ENCODE measurements at regions not wholly inside any gene's neighbourhood (a gene's known extent, or its start where the extent isn't known, plus 50 kb on each side); places are given as distances from the start of the nearest gene placed in this dataset.

DNA sequence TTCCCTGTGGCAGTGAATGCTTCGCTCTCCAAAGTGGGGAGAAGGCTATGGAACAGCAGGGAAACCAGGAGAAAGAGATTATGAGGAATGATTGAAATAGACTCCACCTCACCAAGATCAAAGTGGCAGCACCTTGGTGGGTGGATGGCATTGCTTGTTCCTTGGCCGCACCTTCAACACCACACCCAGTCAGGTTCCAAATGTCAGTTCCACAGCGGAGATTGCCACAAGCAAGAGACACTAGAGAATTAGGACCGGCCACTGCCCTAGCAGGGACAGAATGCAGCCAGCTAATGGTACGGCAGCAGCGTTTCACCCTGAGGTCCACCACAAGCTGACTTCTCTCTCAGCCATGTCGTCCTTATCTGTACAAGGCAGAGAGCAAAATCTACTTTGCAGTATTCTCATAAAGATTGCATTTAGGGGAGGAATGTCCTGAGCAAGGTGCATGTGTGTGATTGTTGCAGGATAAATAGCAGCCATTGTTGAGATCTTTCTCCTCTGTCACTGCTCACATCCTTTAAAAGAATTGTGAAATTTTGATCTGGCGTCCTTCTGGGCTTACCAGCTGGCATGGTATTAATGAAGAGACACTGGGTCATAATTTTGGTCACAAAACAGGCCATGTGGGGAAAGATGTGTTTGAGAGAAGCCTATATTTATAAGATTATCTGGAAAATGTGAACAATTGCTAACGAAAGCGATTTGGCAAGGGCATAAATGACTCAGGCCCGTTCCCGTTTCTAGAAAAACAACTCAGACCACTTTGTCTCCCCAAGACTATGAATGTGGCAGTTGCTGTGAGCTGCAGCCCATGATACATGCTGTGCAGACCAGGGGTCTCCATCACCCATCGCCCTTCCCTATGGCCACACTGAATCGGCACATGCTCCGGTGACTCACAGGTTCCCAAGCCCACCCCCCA is 228.6 kb upstream of the ID2 start:
- Histone ChIP-seq H3K9me3 (ENCODE audit: insufficient read depth, low read depth, low read length) (no peaks in the 10 kb centered on the region), H3K36me3 (ENCODE audit: insufficient read depth, low read length) (no peaks in the 10 kb centered on the region)
- no peak for TF ChIP-seq EZH2phosphoT487 (IDR thresholded peaks at IDR 0.05; ENCODE audit: borderline replicate concordance)
- TF ChIP-seq, protein P1, sequence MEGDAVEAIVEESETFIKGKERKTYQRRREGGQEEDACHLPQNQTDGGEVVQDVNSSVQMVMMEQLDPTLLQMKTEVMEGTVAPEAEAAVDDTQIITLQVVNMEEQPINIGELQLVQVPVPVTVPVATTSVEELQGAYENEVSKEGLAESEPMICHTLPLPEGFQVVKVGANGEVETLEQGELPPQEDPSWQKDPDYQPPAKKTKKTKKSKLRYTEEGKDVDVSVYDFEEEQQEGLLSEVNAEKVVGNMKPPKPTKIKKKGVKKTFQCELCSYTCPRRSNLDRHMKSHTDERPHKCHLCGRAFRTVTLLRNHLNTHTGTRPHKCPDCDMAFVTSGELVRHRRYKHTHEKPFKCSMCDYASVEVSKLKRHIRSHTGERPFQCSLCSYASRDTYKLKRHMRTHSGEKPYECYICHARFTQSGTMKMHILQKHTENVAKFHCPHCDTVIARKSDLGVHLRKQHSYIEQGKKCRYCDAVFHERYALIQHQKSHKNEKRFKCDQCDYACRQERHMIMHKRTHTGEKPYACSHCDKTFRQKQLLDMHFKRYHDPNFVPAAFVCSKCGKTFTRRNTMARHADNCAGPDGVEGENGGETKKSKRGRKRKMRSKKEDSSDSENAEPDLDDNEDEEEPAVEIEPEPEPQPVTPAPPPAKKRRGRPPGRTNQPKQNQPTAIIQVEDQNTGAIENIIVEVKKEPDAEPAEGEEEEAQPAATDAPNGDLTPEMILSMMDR (conservative IDR thresholded peaks at IDR 0.05; ENCODE audit: low read length) = no peak

DNA sequence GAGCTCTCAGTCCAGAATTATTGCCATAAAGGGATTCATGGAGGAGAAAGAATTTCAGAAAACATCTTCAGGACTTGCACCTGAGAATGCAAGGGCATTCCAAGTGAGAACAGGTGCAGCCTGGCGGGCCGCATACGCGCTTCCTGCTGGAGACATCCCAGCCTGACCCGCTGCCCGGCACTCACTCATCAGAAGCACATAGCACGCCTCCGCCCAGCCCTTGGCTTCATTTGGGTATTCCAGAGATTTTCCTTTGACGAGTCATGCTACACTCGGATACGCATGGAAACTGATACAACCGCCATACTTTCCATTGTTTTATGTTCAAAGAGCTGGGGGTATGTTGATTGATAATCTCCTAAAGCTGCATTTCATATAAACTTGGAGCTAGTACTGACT is 228.0 kb upstream of the ID2 start:
- no peaks in the 10 kb centered on the region for H3K79me2 ChIP-seq (ENCODE audit: insufficient read depth, low read length)
- H3K4me2 ChIP-seq (ENCODE audit: low read depth, low read length, poor library complexity, severe bottlenecking) = no peak overlapping the region
- no peaks in the 10 kb centered on the region for H3K36me3 ChIP-seq (ENCODE audit: insufficient read depth, low read length)
- H3K4me1 ChIP-seq (ENCODE audit: insufficient read depth, low read length, poor library complexity, severe bottlenecking) = peaks cover 40% of the 10 kb centered on the region
- no peak overlapping the region for H3K4me3 ChIP-seq (ENCODE audit: low read length, poor library complexity, severe bottlenecking)
- no peaks in the 10 kb centered on the region for H3K9me2 ChIP-seq (replicated peaks; ENCODE audit: low read depth, low read length)
- H3K9me3 ChIP-seq (ENCODE audit: insufficient read depth, low read depth, low read length) = no peaks in the 10 kb centered on the region
- H4K20me1 ChIP-seq (ENCODE audit: insufficient read depth, low read length, poor library complexity, severe bottlenecking) = no peaks in the 10 kb centered on the region
- H3F3A ChIP-seq (ENCODE audit: low read depth) = peaks cover 9% of the 10 kb centered on the region
- H3K27me3 ChIP-seq (ENCODE audit: insufficient read depth, low read length, poor library complexity, severe bottlenecking) = no peaks in the 10 kb centered on the region
- no peak overlapping the region for H2AFZ ChIP-seq (ENCODE audit: low read length)
- no peak for TF ChIP-seq EZH2phosphoT487 (IDR thresholded peaks at IDR 0.05; ENCODE audit: borderline replicate concordance)
- TF ChIP-seq, protein P1 (conservative IDR thresholded peaks at IDR 0.05; ENCODE audit: low read length) = no peak
- peak overlapping the region; percentile 74 for H3K9ac ChIP-seq (ENCODE audit: low read depth, low read length, poor library complexity, severe bottlenecking)

More for the DNA sequence above, 228.6 kb upstream of the ID2 start:
- H3K4me2 ChIP-seq (ENCODE audit: low read depth, low read length, poor library complexity, severe bottlenecking) = no peak overlapping the region
- H2AFZ ChIP-seq (ENCODE audit: low read length) = no peak overlapping the region
- H3K4me3 ChIP-seq (ENCODE audit: low read length, poor library complexity, severe bottlenecking) = no peak overlapping the region
- peaks cover 9% of the 10 kb centered on the region for H3F3A ChIP-seq (ENCODE audit: low read depth)
- H4K20me1 ChIP-seq (ENCODE audit: insufficient read depth, low read length, poor library complexity, severe bottlenecking) = no peaks in the 10 kb centered on the region
- no peaks in the 10 kb centered on the region for H3K27me3 ChIP-seq (ENCODE audit: insufficient read depth, low read length, poor library complexity, severe bottlenecking)
- H3K79me2 ChIP-seq (ENCODE audit: insufficient read depth, low read length) = no peaks in the 10 kb centered on the region
- no peak overlapping the region for H3K9ac ChIP-seq (ENCODE audit: low read depth, low read length, poor library complexity, severe bottlenecking)
- peaks cover 43% of the 10 kb centered on the region for H3K4me1 ChIP-seq (ENCODE audit: insufficient read depth, low read length, poor library complexity, severe bottlenecking)
- H3K9me2 ChIP-seq (replicated peaks; ENCODE audit: low read depth, low read length) = no peaks in the 10 kb centered on the region

DNA sequence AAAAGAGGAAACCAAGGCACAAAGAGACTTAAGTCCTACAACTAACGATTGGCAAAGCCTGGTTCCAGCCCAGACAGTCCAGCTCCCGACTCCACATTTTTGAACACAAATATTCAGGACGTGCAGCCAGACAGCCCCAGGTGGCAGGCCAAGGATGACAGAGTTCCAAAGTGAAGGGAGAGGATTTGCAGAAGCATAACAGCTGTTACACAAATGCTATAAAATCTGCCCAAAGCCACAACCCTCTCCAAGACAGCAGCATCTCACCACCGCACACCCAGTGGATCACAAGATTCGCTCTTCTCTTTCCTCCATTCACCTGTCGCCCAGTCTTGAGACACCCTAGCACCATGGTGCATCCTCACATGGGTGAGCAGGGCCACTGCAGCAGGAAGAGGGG is 227.1 kb upstream of the ID2 start:
- TF ChIP-seq, protein P1 (conservative IDR thresholded peaks at IDR 0.05; ENCODE audit: low read length) = no peak
- no peak for TF ChIP-seq EZH2phosphoT487 (IDR thresholded peaks at IDR 0.05; ENCODE audit: borderline replicate concordance)
- H3F3A ChIP-seq (ENCODE audit: low read depth) = peaks cover 9% of the 10 kb centered on the region
- H3K4me1 ChIP-seq (ENCODE audit: insufficient read depth, low read length, poor library complexity, severe bottlenecking) = peaks cover 40% of the 10 kb centered on the region
- H2AFZ ChIP-seq (ENCODE audit: low read length) = no peak overlapping the region
- no peaks in the 10 kb centered on the region for H3K27me3 ChIP-seq (ENCODE audit: insufficient read depth, low read length, poor library complexity, severe bottlenecking)
- H3K36me3 ChIP-seq (ENCODE audit: insufficient read depth, low read length) = no peaks in the 10 kb centered on the region
- H3K9me2 ChIP-seq (replicated peaks; ENCODE audit: low read depth, low read length) = no peaks in the 10 kb centered on the region
- no peaks in the 10 kb centered on the region for H4K20me1 ChIP-seq (ENCODE audit: insufficient read depth, low read length, poor library complexity, severe bottlenecking)
- no peak overlapping the region for H3K4me3 ChIP-seq (ENCODE audit: low read length, poor library complexity, severe bottlenecking)
- peak overlapping the region; percentile 70 for H3K4me2 ChIP-seq (ENCODE audit: low read depth, low read length, poor library complexity, severe bottlenecking)
- no peaks in the 10 kb centered on the region for H3K79me2 ChIP-seq (ENCODE audit: insufficient read depth, low read length)
- no peaks in the 10 kb centered on the region for H3K9me3 ChIP-seq (ENCODE audit: insufficient read depth, low read depth, low read length)
- peak overlapping the region; percentile 74 for H3K9ac ChIP-seq (ENCODE audit: low read depth, low read length, poor library complexity, severe bottlenecking)

Data from Loucy (cell line).